IMR-90 (cell line): ENCODE measurements at regions not wholly inside any gene's neighbourhood (a gene's known extent, or its start where the extent isn't known, plus 50 kb on each side); places are given as distances from the start of the nearest gene placed in this dataset.

Source experiments
- ATAC-seq: fragments of 200-7000 bp; cut with Tn5 transposase; 2 replicates; pipeline ENCODE4 v1.9.1; 2020; ENCODE audit warnings: low read depth, mild to moderate bottlenecking, moderate library complexity
- BruUV-seq: library from RNA; stranded (reverse); fragments of 400-500 nt; replicated peaks from 2 replicates; lab custom pipeline; 2021; lab: Mats Ljungman, UMichigan
- CTCF ChIA-PET: fragments of 300-600 bp; formaldehyde crosslinking; extraction: SDS; loops from one replicate; lab custom pipeline; 2021; ENCODE audit warnings: antibody characterized with exemption; lab: Yijun Ruan, JAX
- POLR2A ChIA-PET: fragments of 300-600 bp; sonication (Branson Sonifier 250); formaldehyde crosslinking; loops from one replicate; lab custom pipeline; 2022; ENCODE audit warnings: antibody characterized with exemption; ENCODE audit not compliant: unreplicated experiment; lab: Charles Lee
- DNase-seq: peaks from one replicate; pipeline ENCODE4 v3.0.0; 2013
- H2AFZ ChIP-seq: replicated peaks from 2 replicates; pipeline ENCODE3; 2013; ENCODE audit warnings: low read length, mild to moderate bottlenecking; ENCODE audit not compliant: poor library complexity
- H2AK5ac ChIP-seq: 2 replicates; pipeline ENCODE4 v1.6.1; 2013; ENCODE audit warnings: low read depth, low read length, inconsistent platforms
- H2AK9ac ChIP-seq: replicated peaks from 2 replicates; pipeline ENCODE3; 2013; ENCODE audit warnings: mild to moderate bottlenecking, low read depth, low read length, moderate library complexity; ENCODE audit not compliant: poor library complexity
- H2BK120ac ChIP-seq: 2 replicates; pipeline ENCODE4 v1.6.1; 2013; ENCODE audit warnings: low read depth, low read length, inconsistent platforms
- H2BK15ac ChIP-seq: 3 replicates; pipeline ENCODE4 v1.6.1; 2013; ENCODE audit warnings: low read depth, low read length, inconsistent platforms
- H2BK20ac ChIP-seq: 2 replicates; pipeline ENCODE4 v1.6.1; 2013; ENCODE audit warnings: low read depth, mild to moderate bottlenecking, inconsistent platforms, low read length, moderate library complexity
- H2BK5ac ChIP-seq: 2 replicates; pipeline ENCODE4 v1.6.1; 2013; ENCODE audit warnings: mild to moderate bottlenecking, low read depth, low read length, inconsistent platforms; ENCODE audit not compliant: poor library complexity, severe bottlenecking
- H3K14ac ChIP-seq: replicated peaks from 2 replicates; pipeline ENCODE4 v1.6.1; 2013; ENCODE audit warnings: low read depth, low read length, inconsistent platforms
- H3K18ac ChIP-seq: 2 replicates; pipeline ENCODE4 v1.6.1; 2013; ENCODE audit warnings: low read depth, low read length, control low read depth
- H3K23ac ChIP-seq: 2 replicates; pipeline ENCODE4 v1.6.1; 2013; ENCODE audit warnings: low read depth, low read length, inconsistent platforms
- H3K27ac ChIP-seq: 2 replicates; pipeline ENCODE4 v1.5.1; 2013; ENCODE audit warnings: mild to moderate bottlenecking, control low read depth, low read length; ENCODE audit not compliant: insufficient read depth
- H3K27me3 ChIP-seq: 2 replicates; pipeline ENCODE4 v1.6.1; 2013; ENCODE audit warnings: low read length; ENCODE audit not compliant: control insufficient read depth, insufficient read depth
- H3K36me3 ChIP-seq: 2 replicates; pipeline ENCODE4 v1.6.1; 2013; ENCODE audit warnings: low read length, mixed read lengths; ENCODE audit not compliant: control insufficient read depth, insufficient read depth
- H3K4ac ChIP-seq: 2 replicates; pipeline ENCODE4 v1.6.1; 2013; ENCODE audit warnings: low read depth, low read length, inconsistent platforms
- H3K4me1 ChIP-seq: 2 replicates; pipeline ENCODE4 v1.6.1; 2013; ENCODE audit warnings: low read length, mixed read lengths; ENCODE audit not compliant: control insufficient read depth, insufficient read depth
- H3K4me2 ChIP-seq: 2 replicates; pipeline ENCODE4 v1.6.1; 2013; ENCODE audit warnings: low read depth, mild to moderate bottlenecking, control low read depth, low read length, moderate library complexity
- H3K4me3 ChIP-seq: 2 replicates; pipeline ENCODE4 v1.5.1; 2013; ENCODE audit warnings: low read depth, mild to moderate bottlenecking, control low read depth, low read length, moderate library complexity; ENCODE audit not compliant: insufficient read depth
- H3K56ac ChIP-seq: 2 replicates; pipeline ENCODE4 v1.6.1; 2013; ENCODE audit warnings: low read length, inconsistent platforms; ENCODE audit not compliant: insufficient read depth; ENCODE audit errors: extremely low read depth
- H3K79me1 ChIP-seq, 2 experiments: 2 replicates each; pipeline ENCODE4 v1.6.1; 2013; ENCODE audit warnings: low read length in 2 of 2, inconsistent platforms in 1 of 2, low read depth in 1 of 2
- H3K9ac ChIP-seq: 2 replicates; pipeline ENCODE4 v1.6.1; 2013; ENCODE audit warnings: low read depth, low read length, control low read depth
- H3K9me1 ChIP-seq: 2 replicates; pipeline ENCODE4 v1.6.1; 2013; ENCODE audit warnings: low read length, inconsistent platforms; ENCODE audit not compliant: insufficient read depth
- H3K9me3 ChIP-seq: 2 replicates; pipeline ENCODE4 v1.6.1; 2013; ENCODE audit warnings: low read length; ENCODE audit not compliant: control insufficient read depth, insufficient read depth
- H4K20me1 ChIP-seq: 2 replicates; pipeline ENCODE4 v1.6.1; 2013; ENCODE audit warnings: low read length, inconsistent platforms; ENCODE audit not compliant: insufficient read depth
- H4K5ac ChIP-seq: 2 replicates; pipeline ENCODE4 v1.6.1; 2013; ENCODE audit warnings: mild to moderate bottlenecking, low read depth, low read length, control low read depth
- H4K8ac ChIP-seq, 2 experiments: 2 replicates each; pipeline ENCODE4 v1.6.1; 2013; ENCODE audit warnings: low read depth in 2 of 2, low read length in 2 of 2, control low read depth in 1 of 2, inconsistent platforms in 1 of 2
- H4K91ac ChIP-seq: 2 replicates; pipeline ENCODE4 v1.6.1; 2013; ENCODE audit warnings: low read depth, low read length, inconsistent platforms; ENCODE audit not compliant: insufficient read depth
- CEBPB ChIP-seq: IDR thresholded peaks from 2 replicates; pipeline ENCODE4 v1.6.1; 2012; ENCODE audit warnings: low read depth, low read length, improper control_type of control experiment
- MXI1 ChIP-seq: IDR thresholded peaks from 2 replicates; pipeline ENCODE4 v1.6.1; 2012; ENCODE audit warnings: low read depth, mild to moderate bottlenecking, low read length, moderate library complexity, borderline replicate concordance
- NFE2L2 ChIP-seq: fragments of 150-350 bp; IDR thresholded peaks from 2 replicates; pipeline ENCODE4 v1.6.1; 2016; ENCODE audit warnings: low read depth, mild to moderate bottlenecking, low read length
- RCOR1 ChIP-seq: IDR thresholded peaks from 2 replicates; pipeline ENCODE4 v1.6.1; 2012; ENCODE audit warnings: mild to moderate bottlenecking, low read length, improper control_type of control experiment; ENCODE audit not compliant: insufficient replicate concordance
- RFX5 ChIP-seq: IDR thresholded peaks from 2 replicates; pipeline ENCODE4 v1.8.0; 2012; ENCODE audit warnings: low read depth, mild to moderate bottlenecking, low read length, moderate library complexity
- WGBS, 2 experiments: methylation state at CpG; one replicate each; pipeline versions ENCODE4 v1.1.5 to v1.1.7; 2013; ENCODE audit warnings: missing lambda C conversion rate in 2 of 2; ENCODE audit not compliant: insufficient read length in 1 of 2; ENCODE audit errors: extremely low coverage in 2 of 2; 5-methylcytosine and 5-hydroxymethylcytosine counted together
- dilution Hi-C: fragments of 300-500 bp; cut with HindIII; formaldehyde crosslinking; loops from one replicate; pipeline ENCODE4 v1.14.3; 2018; ENCODE audit warnings: low sequenced_read_pairs; ENCODE audit not compliant: unreplicated experiment
- in situ Hi-C: fragments of 300-500 bp; cut with MboI; formaldehyde crosslinking; loops from 3 replicates; pipeline ENCODE4 v1.14.3; 2019; ENCODE audit warnings: low sequenced_read_pairs, inconsistent platforms, mixed read lengths
- intact Hi-C: fragments of 100-400 bp; cut with micrococcal nuclease; formaldehyde crosslinking; loops from 2 replicates; pipeline ENCODE4 v1.10.0; 2022

DNA sequence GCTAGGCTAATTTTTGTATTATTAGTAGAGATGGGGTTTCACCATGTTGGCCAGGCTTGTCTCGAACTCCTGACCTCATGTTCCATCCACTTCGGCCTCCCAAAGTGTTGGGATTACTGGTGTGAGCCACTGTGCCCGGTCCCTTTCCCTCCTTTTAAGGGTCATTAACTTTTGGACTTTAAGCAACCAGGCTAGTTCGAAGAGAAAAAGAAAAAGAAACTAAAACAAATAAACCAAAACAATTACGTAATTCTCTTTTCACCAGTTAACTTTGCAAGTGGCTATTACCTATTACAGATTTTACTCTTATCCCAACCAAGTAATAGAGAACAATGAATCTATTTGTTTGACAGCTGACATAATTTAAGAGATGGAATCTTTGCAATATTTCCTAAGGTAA, 72.8 kb upstream of the SEMA3C start:
- BruUV-seq: no TSS peak
- Histone ChIP-seq H2BK5ac (no peak overlapping the region), H3K14ac (no peak overlapping the region), H3K4me3 (no peak overlapping the region), H3K9me3 (no peaks in the 10 kb centered on the region), H3K79me1 (no peaks in the 10 kb centered on the region), H3K4ac (no peak overlapping the region), H3K18ac (no peak overlapping the region), H3K4me2 (no peak overlapping the region), H4K8ac (no peak overlapping the region), H2BK120ac (no peak overlapping the region), H3K9ac (no peak overlapping the region), H3K27me3 (no peaks in the 10 kb centered on the region), H2AFZ (no peak overlapping the region), H2AK9ac (no peak overlapping the region), H3K9me1 (no peaks in the 10 kb centered on the region), H3K23ac (no peak overlapping the region), H3K36me3 (no peaks in the 10 kb centered on the region), H3K27ac (no peak overlapping the region), H2BK15ac (no peak overlapping the region), H3K4me1 (no peaks in the 10 kb centered on the region), H4K91ac (no peak overlapping the region), H3K56ac (no peak overlapping the region), H4K20me1 (no peaks in the 10 kb centered on the region), H4K5ac (no peak overlapping the region), H2BK20ac (no peak overlapping the region), H2AK5ac (no peak overlapping the region)
- DNase-seq (no peak), ATAC-seq (no peak)
- ChIA-PET CTCF (no interaction called here), POLR2A (interaction anchor here (0.6 kb wide), 1 partner anchor 82 kb away, joined by 3 read pairs; no protein-coding TSS in a partner anchor)
- TF ChIP-seq RFX5 (no peak), CEBPB (peak; percentile 14; the same call in 1 of the 2 replicates), MXI1 (no peak), NFE2L2 (no peak), RCOR1 (no peak)
- intact Hi-C loops (no loop called here), in situ Hi-C loops (no loop called here), dilution Hi-C loops (no loop called here)
- no CpG with 5 or more reads among the region's 5 CpGs for WGBS, 2 experiments
